ENCODE measurements at regions not wholly inside any gene's neighbourhood (a gene's known extent, or its start where the extent isn't known, plus 50 kb on each side); places are given as distances from the start of the nearest gene placed in this dataset.

GRCh38 chr14:98886982-98887381, 385.0 kb downstream of the BCL11B start:
- DNase-seq (ENCODE audit: low spot score), result no peak
- WGBS, result 75% methylated on average over 8 of the region's 8 CpGs
- Histone ChIP-seq H3K4me3 (no peak overlapping the region), H3K36me3 (no peaks in the 10 kb centered on the region), H3K27ac (no peak overlapping the region), H3K4me1 (replicated peaks) (peaks cover 4% of the 10 kb centered on the region), H3K9me3 (no peaks in the 10 kb centered on the region), H3K27me3 (replicated peaks; ENCODE audit: insufficient read depth) (peaks cover 5% of the 10 kb centered on the region)
- intact Hi-C loops (cut with DNase I), result no loop called here
- TF ChIP-seq, protein P1, sequence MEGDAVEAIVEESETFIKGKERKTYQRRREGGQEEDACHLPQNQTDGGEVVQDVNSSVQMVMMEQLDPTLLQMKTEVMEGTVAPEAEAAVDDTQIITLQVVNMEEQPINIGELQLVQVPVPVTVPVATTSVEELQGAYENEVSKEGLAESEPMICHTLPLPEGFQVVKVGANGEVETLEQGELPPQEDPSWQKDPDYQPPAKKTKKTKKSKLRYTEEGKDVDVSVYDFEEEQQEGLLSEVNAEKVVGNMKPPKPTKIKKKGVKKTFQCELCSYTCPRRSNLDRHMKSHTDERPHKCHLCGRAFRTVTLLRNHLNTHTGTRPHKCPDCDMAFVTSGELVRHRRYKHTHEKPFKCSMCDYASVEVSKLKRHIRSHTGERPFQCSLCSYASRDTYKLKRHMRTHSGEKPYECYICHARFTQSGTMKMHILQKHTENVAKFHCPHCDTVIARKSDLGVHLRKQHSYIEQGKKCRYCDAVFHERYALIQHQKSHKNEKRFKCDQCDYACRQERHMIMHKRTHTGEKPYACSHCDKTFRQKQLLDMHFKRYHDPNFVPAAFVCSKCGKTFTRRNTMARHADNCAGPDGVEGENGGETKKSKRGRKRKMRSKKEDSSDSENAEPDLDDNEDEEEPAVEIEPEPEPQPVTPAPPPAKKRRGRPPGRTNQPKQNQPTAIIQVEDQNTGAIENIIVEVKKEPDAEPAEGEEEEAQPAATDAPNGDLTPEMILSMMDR (IDR thresholded peaks at IDR 0.05), result no peak
- TF ChIP-seq POLR2A (IDR thresholded peaks at IDR 0.05) (no peak), POLR2AphosphoS5 (IDR thresholded peaks at IDR 0.05) (no peak)

- TF ChIP-seq, protein P1 (IDR thresholded peaks at IDR 0.05), result no peak
- TF ChIP-seq POLR2A (IDR thresholded peaks at IDR 0.05), result no peak
- WGBS, result 97% methylated on average over 3 of the region's 3 CpGs
Measured at GRCh38 chr14:98888281-98888680, 383.7 kb downstream of the BCL11B start.

GRCh38 chr14:98888927-98889835, 382.8 kb downstream of the BCL11B start:
- intact Hi-C loops (cut with DNase I), result no loop called here
- WGBS, result 91% methylated on average over 11 of the region's 11 CpGs
- Histone ChIP-seq H3K27ac (no peak overlapping the region), H3K4me1 (replicated peaks) (peaks cover 4% of the 10 kb centered on the region), H3K36me3 (no peaks in the 10 kb centered on the region), H3K27me3 (replicated peaks; ENCODE audit: insufficient read depth) (peaks cover 5% of the 10 kb centered on the region), H3K9me3 (no peaks in the 10 kb centered on the region), H3K4me3 (no peak overlapping the region)
- TF ChIP-seq POLR2A (IDR thresholded peaks at IDR 0.05) (no peak), POLR2AphosphoS5 (IDR thresholded peaks at IDR 0.05) (no peak)
- TF ChIP-seq, protein P1 (IDR thresholded peaks at IDR 0.05), result no peak
- DNase-seq (ENCODE audit: low spot score), result no peak

More at GRCh38 chr14:98888281-98888680, 383.7 kb downstream of the BCL11B start:
- Histone ChIP-seq H3K27ac (no peak overlapping the region), H3K27me3 (replicated peaks; ENCODE audit: insufficient read depth) (peaks cover 5% of the 10 kb centered on the region), H3K36me3 (no peaks in the 10 kb centered on the region), H3K4me1 (replicated peaks) (peaks cover 4% of the 10 kb centered on the region), H3K9me3 (no peaks in the 10 kb centered on the region), H3K4me3 (no peak overlapping the region)
- intact Hi-C loops (cut with DNase I), result no loop called here
- no peak for DNase-seq (ENCODE audit: low spot score)

- intact Hi-C loops (cut with DNase I), result no loop called here
- peaks cover 5% of the 10 kb centered on the region for H3K27me3 ChIP-seq (replicated peaks; ENCODE audit: insufficient read depth)
- TF ChIP-seq POLR2A (IDR thresholded peaks at IDR 0.05) (no peak), POLR2AphosphoS5 (IDR thresholded peaks at IDR 0.05) (no peak)
- TF ChIP-seq, protein P1 (IDR thresholded peaks at IDR 0.05), result no peak
- H3K4me1 ChIP-seq (replicated peaks), result peaks cover 4% of the 10 kb centered on the region
- WGBS, result 95% methylated on average over 8 of the region's 8 CpGs
- no peak overlapping the region for H3K27ac ChIP-seq
- no peak overlapping the region for H3K4me3 ChIP-seq
- no peaks in the 10 kb centered on the region for H3K9me3 ChIP-seq
- H3K36me3 ChIP-seq, result no peaks in the 10 kb centered on the region
- no peak for DNase-seq (ENCODE audit: low spot score)
Measured at GRCh38 chr14:98889836-98890185, 382.2 kb downstream of the BCL11B start.

All from prostate gland (tissue), 2 donors.